ENCODE measurements at regions not wholly inside any gene's neighbourhood (a gene's known extent, or its start where the extent isn't known, plus 50 kb on each side); places are given as distances from the start of the nearest gene placed in this dataset.
A peak's percentile ranks its signal among the peaks of the same experiment; 100 is the strongest.

- intact Hi-C loops (cut with DNase I; ENCODE audit: low total_unique reads) = no loop called here
- Histone ChIP-seq H3K4me3 (no peak overlapping the region), H3K27me3 (peaks cover 0 to 15% of the 10 kb centered on the region in 2 donors), H3K36me3 (no peaks in the 10 kb centered on the region), H3K9me3 (no peaks in the 10 kb centered on the region), H3K4me1 (peaks cover 0 to 4% of the 10 kb centered on the region in 2 donors), H3K27ac (no peak overlapping the region)
- TF ChIP-seq POLR2A (IDR thresholded peaks at IDR 0.05) = no peak
- no peak for TF ChIP-seq CTCF (IDR thresholded peaks at IDR 0.05)
- TF ChIP-seq POLR2AphosphoS5 (IDR thresholded peaks at IDR 0.05) = no peak
- DNase-seq (ENCODE audit: low spot score in 2 of 2) = no peak
These were observed 141.7 kb upstream of the ADRA1B start for GRCh38 chr5:159774476-159775031.

GRCh38 chr5:159775890-159776289 lies 140.4 kb upstream of the ADRA1B start:
- H3K4me3 ChIP-seq = no peak overlapping the region
- intact Hi-C loops (cut with DNase I; ENCODE audit: low total_unique reads) = no loop called here
- peaks cover 0 to 15% of the 10 kb centered on the region in 2 donors for H3K27me3 ChIP-seq
- no peaks in the 10 kb centered on the region for H3K9me3 ChIP-seq
- DNase-seq (ENCODE audit: low spot score in 2 of 2) = no peak
- H3K27ac ChIP-seq = no peak overlapping the region
- TF ChIP-seq CTCF (IDR thresholded peaks at IDR 0.05) (no peak), POLR2A (IDR thresholded peaks at IDR 0.05) (no peak), POLR2AphosphoS5 (IDR thresholded peaks at IDR 0.05) (no peak)
- H3K4me1 ChIP-seq = peaks cover 0 to 4% of the 10 kb centered on the region in 2 donors
- H3K36me3 ChIP-seq = no peaks in the 10 kb centered on the region

GRCh38 chr5:159777049-159777660 lies 139.1 kb upstream of the ADRA1B start:
- Histone ChIP-seq H3K9me3 (no peaks in the 10 kb centered on the region), H3K27ac (no peak overlapping the region), H3K27me3 (peaks cover 0 to 15% of the 10 kb centered on the region in 2 donors), H3K36me3 (no peaks in the 10 kb centered on the region), H3K4me1 (peaks cover 0 to 4% of the 10 kb centered on the region in 2 donors), H3K4me3 (no peak overlapping the region)
- DNase-seq (ENCODE audit: low spot score in 2 of 2) = no peak
- intact Hi-C loops (cut with DNase I; ENCODE audit: low total_unique reads) = no loop called here
- TF ChIP-seq CTCF (IDR thresholded peaks at IDR 0.05) (no peak), POLR2AphosphoS5 (IDR thresholded peaks at IDR 0.05) (no peak), POLR2A (IDR thresholded peaks at IDR 0.05) (no peak)

- Histone ChIP-seq H3K27ac (peak overlapping the region in 1 of 2 donors; percentile 3), H3K27me3 (peaks cover 0 to 4% of the 10 kb centered on the region in 2 donors), H3K9me3 (no peaks in the 10 kb centered on the region), H3K4me1 (no peaks in the 10 kb centered on the region), H3K4me3 (no peak overlapping the region), H3K36me3 (no peaks in the 10 kb centered on the region)
- intact Hi-C loops (cut with DNase I; ENCODE audit: low total_unique reads) = no loop called here
- TF ChIP-seq POLR2AphosphoS5 (IDR thresholded peaks at IDR 0.05) (no peak), POLR2A (IDR thresholded peaks at IDR 0.05) (no peak), CTCF (IDR thresholded peaks at IDR 0.05) (no peak)
- DNase-seq (ENCODE audit: low spot score in 2 of 2) = no peak
These were observed 136.8 kb upstream of the ADRA1B start for GRCh38 chr5:159779481-159779880.

- no peaks in the 10 kb centered on the region for H3K4me1 ChIP-seq
These were observed 136.0 kb upstream of the ADRA1B start for GRCh38 chr5:159780246-159780645.

More at GRCh38 chr5:159780246-159780645, 136.0 kb upstream of the ADRA1B start:
- Histone ChIP-seq H3K4me3 (no peak overlapping the region), H3K27ac (no peak overlapping the region), H3K9me3 (no peaks in the 10 kb centered on the region), H3K27me3 (no peaks in the 10 kb centered on the region), H3K36me3 (no peaks in the 10 kb centered on the region)
- intact Hi-C loops (cut with DNase I; ENCODE audit: low total_unique reads) = no loop called here
- TF ChIP-seq POLR2AphosphoS5 (IDR thresholded peaks at IDR 0.05) = no peak
- DNase-seq (ENCODE audit: low spot score in 2 of 2) = no peak

Data from breast epithelium (tissue), 4 donors.